ENCODE measurements at regions not wholly inside any gene's neighbourhood (a gene's known extent, or its start where the extent isn't known, plus 50 kb on each side); places are given as distances from the start of the nearest gene placed in this dataset.

GRCh38 chr3:6726811-6727210, 134.1 kb upstream of the GRM7 start:
- no peak for ATAC-seq
- TF ChIP-seq ZFP30 (CRISPR knock-in tag; IDR thresholded peaks at IDR 0.05) (no peak), CREB5 (CRISPR knock-in tag; IDR thresholded peaks at IDR 0.05; ENCODE audit: low read depth) (no peak), TOX (CRISPR knock-in tag; IDR thresholded peaks at IDR 0.05; ENCODE audit: borderline replicate concordance) (no peak), ZC3H10 (CRISPR knock-in tag; IDR thresholded peaks at IDR 0.05) (no peak), PATZ1 (CRISPR knock-in tag; IDR thresholded peaks at IDR 0.05; ENCODE audit: borderline replicate concordance) (no peak), GLIS3 (CRISPR knock-in tag; IDR thresholded peaks at IDR 0.05) (no peak), RARB (CRISPR knock-in tag; IDR thresholded peaks at IDR 0.05) (no peak), ZNF8 (CRISPR knock-in tag; IDR thresholded peaks at IDR 0.05) (no peak), CSRNP3 (CRISPR knock-in tag; IDR thresholded peaks at IDR 0.05) (no peak)
- TF ChIP-seq, protein P1, sequence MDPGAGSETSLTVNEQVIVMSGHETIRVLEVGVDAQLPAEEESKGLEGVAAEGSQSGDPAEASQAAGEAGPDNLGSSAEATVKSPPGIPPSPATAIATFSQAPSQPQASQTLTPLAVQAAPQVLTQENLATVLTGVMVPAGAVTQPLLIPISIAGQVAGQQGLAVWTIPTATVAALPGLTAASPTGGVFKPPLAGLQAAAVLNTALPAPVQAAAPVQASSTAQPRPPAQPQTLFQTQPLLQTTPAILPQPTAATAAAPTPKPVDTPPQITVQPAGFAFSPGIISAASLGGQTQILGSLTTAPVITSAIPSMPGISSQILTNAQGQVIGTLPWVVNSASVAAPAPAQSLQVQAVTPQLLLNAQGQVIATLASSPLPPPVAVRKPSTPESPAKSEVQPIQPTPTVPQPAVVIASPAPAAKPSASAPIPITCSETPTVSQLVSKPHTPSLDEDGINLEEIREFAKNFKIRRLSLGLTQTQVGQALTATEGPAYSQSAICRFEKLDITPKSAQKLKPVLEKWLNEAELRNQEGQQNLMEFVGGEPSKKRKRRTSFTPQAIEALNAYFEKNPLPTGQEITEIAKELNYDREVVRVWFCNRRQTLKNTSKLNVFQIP (CRISPR knock-in tag; IDR thresholded peaks at IDR 0.05; ENCODE audit: borderline replicate concordance, low read depth) = no peak
- TF ChIP-seq, protein P2, sequence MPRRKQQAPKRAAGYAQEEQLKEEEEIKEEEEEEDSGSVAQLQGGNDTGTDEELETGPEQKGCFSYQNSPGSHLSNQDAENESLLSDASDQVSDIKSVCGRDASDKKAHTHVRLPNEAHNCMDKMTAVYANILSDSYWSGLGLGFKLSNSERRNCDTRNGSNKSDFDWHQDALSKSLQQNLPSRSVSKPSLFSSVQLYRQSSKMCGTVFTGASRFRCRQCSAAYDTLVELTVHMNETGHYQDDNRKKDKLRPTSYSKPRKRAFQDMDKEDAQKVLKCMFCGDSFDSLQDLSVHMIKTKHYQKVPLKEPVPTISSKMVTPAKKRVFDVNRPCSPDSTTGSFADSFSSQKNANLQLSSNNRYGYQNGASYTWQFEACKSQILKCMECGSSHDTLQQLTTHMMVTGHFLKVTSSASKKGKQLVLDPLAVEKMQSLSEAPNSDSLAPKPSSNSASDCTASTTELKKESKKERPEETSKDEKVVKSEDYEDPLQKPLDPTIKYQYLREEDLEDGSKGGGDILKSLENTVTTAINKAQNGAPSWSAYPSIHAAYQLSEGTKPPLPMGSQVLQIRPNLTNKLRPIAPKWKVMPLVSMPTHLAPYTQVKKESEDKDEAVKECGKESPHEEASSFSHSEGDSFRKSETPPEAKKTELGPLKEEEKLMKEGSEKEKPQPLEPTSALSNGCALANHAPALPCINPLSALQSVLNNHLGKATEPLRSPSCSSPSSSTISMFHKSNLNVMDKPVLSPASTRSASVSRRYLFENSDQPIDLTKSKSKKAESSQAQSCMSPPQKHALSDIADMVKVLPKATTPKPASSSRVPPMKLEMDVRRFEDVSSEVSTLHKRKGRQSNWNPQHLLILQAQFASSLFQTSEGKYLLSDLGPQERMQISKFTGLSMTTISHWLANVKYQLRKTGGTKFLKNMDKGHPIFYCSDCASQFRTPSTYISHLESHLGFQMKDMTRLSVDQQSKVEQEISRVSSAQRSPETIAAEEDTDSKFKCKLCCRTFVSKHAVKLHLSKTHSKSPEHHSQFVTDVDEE (CRISPR knock-in tag; IDR thresholded peaks at IDR 0.05) = no peak

DNA sequence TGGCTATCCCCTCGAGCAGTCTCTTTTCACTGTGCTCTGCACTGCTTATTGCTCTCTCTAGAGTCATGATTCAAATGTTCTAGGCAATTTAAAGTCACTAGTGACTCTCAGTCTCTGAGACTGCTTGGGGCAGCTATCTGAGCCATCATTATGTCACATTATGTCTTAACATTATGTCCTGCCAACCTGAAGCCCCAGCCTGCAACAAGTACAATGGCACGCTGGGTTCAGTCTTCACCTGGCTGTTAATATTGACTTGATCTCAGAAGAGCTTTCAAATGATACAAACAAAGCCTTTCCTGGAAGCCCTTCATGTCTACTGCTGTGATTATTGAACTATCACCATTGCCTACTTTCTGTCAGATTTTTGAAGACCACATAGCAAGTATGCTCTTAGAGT, 128.1 kb upstream of the GRM7 start:
- TF ChIP-seq ESRRG (CRISPR knock-in tag; IDR thresholded peaks at IDR 0.05) (no peak), ZNF565 (CRISPR knock-in tag; conservative IDR thresholded peaks at IDR 0.05; ENCODE audit: low read depth) (no peak), CSRNP3 (CRISPR knock-in tag; IDR thresholded peaks at IDR 0.05) (no peak), OSR1 (CRISPR knock-in tag; IDR thresholded peaks at IDR 0.05) (no peak), ZFP30 (CRISPR knock-in tag; IDR thresholded peaks at IDR 0.05) (no peak), PATZ1 (CRISPR knock-in tag; IDR thresholded peaks at IDR 0.05; ENCODE audit: borderline replicate concordance) (no peak), SNAI2 (CRISPR knock-in tag; IDR thresholded peaks at IDR 0.05) (no peak), ZFP3 (CRISPR knock-in tag; IDR thresholded peaks at IDR 0.05) (no peak), TCF4 (CRISPR knock-in tag; IDR thresholded peaks at IDR 0.05; ENCODE audit: borderline replicate concordance) (no peak), CSDC2 (CRISPR knock-in tag; IDR thresholded peaks at IDR 0.05) (no peak), GLIS3 (CRISPR knock-in tag; IDR thresholded peaks at IDR 0.05) (no peak), ZC3H10 (CRISPR knock-in tag; IDR thresholded peaks at IDR 0.05) (no peak), RARB (CRISPR knock-in tag; IDR thresholded peaks at IDR 0.05) (no peak), TOX (CRISPR knock-in tag; IDR thresholded peaks at IDR 0.05; ENCODE audit: borderline replicate concordance) (no peak)
- TF ChIP-seq, protein P2 (CRISPR knock-in tag; IDR thresholded peaks at IDR 0.05) = no peak
- ATAC-seq = no peak
